GM21381 (cell line): ENCODE measurements at regions not wholly inside any gene's neighbourhood (a gene's known extent, or its start where the extent isn't known, plus 50 kb on each side); places are given as distances from the start of the nearest gene placed in this dataset.
"Not testable (repeated sequence)": the region's sequence is repeated elsewhere in the genome, so short reads cannot be mapped to it uniquely, and the experiment has no call there.

Experiments used
- ATAC-seq: cut with Tn5 transposase; IDR thresholded peaks from one replicate; pipeline ENCODE4 v1.9.1; 2021; ENCODE audit warnings: mild to moderate bottlenecking, moderate library complexity; ENCODE audit not compliant: unreplicated experiment

DNA sequence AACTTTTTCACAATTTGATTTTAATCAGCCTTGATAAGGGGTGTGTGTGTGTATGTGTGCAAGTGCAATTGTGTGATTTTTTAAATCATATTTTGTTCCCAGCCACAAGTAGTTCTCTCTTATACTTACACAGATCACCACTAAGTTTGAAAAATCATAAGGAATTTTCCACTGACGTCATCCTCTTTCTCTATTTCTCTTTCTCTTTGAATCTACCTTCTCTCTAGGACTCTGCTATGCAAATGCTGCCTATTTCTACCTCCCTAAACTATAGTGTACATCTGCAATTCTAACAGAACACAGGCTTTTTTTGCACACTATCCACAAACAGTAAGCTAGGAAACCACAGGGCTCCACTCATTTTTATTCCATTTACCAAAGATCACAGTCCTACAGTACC lies 254.6 kb upstream of the CYLC2 start:
- ATAC-seq: no peak

GRCh38 chr9:102728946-102729345 lies 266.2 kb upstream of the CYLC2 start:
- ATAC-seq: no peak

- ATAC-seq: no peak
These were observed 280.9 kb upstream of the CYLC2 start for GRCh38 chr9:102714184-102714583.

GRCh38 chr9:102712910-102713309 lies 282.2 kb upstream of the CYLC2 start:
- not testable (repeated sequence) for ATAC-seq

DNA sequence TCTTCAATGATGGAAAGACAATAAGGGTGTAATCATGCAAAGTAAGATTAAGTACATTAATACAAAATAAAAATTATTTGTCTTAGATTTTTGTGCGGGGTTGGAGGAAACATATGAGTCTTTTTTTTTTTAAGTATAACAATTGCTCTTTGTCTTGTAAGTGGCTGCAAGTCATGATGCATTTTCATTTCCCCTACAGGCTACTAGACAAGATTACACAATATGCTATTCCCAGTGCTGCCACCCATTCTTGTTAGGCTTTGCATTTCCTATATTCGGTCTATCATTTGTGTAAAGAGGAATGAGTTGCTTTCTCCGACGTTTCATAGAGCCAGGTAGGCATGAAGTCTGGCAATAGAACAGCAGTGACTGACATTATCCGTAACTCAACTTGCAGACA lies 294.2 kb upstream of the CYLC2 start:
- no peak for ATAC-seq

DNA sequence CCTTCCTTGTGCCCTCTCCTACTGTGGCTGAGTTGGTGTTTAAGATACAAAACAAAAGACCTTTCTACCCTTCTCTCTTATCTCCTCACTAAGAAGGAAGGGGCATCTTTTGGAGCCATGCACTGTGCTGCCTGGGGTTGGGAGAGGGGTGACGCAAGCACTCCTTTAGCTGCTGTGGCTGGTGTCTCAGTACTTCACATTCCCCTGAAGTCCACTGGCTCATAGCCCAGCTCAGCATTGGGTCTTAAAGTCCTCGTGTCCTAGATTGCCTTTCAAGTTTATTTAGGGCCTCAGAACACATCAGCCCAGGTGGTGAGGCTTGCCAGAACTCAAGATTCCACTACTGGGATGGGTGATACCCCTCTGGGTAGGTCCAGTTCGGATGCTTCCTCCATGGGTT lies 325.9 kb upstream of the CYLC2 start:
- ATAC-seq: no peak

DNA sequence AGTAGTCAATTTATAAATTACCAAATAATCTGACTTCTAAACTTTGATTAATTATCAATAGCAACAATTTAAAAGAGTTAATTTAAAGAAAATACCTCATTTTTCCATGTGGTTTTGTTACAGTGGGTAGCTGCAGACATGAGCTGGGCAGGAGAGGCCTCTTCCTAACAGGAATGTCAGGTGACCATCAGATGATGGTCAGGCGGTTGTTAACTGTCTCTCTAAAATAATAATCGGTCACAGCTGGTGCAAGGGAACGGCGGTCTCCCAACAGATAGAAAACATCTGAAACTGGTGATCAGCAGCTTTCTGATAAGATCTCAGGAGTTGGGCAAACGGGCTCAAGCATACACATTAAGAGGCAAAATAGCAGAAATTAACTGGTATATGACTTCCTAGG lies 342.7 kb upstream of the CYLC2 start:
- no peak for ATAC-seq

GRCh38 chr9:102650896-102651295 lies 344.2 kb upstream of the CYLC2 start:
- no peak for ATAC-seq

DNA sequence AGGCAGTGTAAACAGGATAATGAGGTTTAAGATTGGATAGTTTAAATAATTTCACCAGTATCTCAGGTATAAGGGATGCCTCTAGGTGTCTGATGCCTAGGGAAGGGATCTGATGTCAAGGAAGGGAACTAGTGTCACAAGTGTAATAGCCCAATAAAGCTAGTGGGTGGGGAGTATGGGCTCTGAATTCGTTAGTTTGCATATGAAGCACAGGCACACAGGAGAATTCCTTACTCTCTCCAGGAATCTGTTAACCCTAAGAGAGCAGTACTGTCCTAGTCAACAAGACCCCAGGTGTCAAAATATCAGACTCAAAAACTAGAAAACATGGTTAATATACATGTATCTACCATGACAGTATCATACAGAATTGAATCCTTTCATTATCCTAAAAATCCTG lies 352.5 kb upstream of the CYLC2 start:
- no peak for ATAC-seq

- no peak for ATAC-seq
These were observed 363.6 kb upstream of the CYLC2 start for GRCh38 chr9:102631559-102631958.

DNA sequence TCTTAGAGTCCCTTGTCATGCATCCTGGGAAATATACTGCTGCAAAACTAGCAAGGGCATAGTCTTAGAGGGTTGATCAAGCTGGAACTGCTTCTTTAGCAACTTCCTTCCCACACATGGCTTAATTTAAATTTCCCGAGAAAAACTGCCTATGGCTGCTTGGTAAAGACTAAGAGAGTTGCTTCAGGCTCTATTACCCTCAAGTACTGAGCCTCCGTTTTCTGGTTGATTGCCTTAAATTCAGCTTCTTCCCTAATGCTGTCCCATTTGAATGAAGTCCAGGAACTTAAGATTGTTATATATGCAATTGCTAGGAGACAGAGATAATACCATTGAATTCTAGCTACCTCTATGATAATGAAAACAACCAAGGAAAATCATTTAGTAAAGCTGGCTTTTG lies 385.7 kb upstream of the CYLC2 start:
- ATAC-seq: no peak

- not testable (repeated sequence) for ATAC-seq
These were observed 391.6 kb upstream of the CYLC2 start for GRCh38 chr9:102603198-102604195.

GRCh38 chr9:102594241-102594640 lies 400.9 kb upstream of the CYLC2 start:
- no peak for ATAC-seq

DNA sequence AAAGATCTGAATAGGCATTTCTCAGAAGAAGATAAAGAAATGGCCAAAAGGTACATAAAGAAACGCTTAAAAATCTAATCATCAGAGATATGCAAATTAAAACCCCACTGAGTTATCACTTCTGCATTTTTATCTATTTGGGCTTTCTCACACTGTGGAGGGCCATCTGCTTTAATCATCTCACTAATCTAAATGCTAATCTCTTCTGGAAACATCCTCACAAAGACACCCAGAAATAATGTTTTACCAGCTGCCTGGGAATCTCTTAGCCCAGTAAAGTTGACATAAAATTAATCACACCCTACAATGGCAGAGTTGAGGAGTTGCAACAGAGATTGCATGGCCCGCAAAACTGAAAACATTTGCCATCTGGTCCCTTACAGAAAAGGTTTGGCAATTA lies 407.9 kb upstream of the CYLC2 start:
- ATAC-seq: no peak

DNA sequence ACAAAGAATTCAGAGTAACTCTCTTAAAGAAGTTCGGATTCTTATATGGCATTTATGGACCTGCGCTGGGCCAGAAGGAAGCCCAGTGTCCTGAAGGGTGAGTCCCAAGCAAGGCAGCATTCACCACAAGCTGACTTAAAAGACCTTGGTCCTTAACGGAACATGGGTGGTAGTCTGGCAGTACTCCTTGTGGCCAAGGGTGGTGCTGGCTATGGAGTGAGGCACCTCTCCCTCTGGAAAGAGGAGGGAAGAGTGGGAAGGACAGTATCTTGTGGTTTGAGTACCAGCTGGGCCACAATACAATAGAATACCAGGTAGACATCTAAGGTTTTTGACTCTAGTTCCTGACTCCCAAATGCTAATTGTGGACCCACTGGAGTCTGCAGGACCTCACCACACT lies 425.7 kb upstream of the CYLC2 start:
- ATAC-seq: no peak

DNA sequence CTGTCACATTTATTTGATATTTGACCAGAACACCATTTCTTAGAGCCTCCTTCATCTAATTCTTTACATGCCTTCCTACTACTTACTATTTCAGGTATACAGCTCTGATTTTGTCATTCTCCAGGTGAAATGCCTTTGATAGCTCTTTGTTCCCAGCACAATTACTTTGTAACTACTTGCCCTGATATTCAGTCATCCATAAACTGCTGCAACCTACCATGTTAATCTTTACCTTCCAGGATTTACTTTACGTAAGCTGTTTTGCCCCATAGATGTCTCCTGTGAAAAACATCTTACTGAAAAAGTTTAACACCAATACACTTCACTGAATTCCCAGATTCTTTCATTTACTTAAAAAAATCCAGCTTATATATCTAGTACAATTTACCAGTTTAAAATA lies 443.8 kb upstream of the CYLC2 start:
- ATAC-seq: no peak

- ATAC-seq: no peak
These were observed 444.2 kb upstream of the CYLC2 start for GRCh38 chr9:102550886-102551285.

GRCh38 chr9:102550266-102550665 lies 444.9 kb upstream of the CYLC2 start:
- no peak for ATAC-seq

DNA sequence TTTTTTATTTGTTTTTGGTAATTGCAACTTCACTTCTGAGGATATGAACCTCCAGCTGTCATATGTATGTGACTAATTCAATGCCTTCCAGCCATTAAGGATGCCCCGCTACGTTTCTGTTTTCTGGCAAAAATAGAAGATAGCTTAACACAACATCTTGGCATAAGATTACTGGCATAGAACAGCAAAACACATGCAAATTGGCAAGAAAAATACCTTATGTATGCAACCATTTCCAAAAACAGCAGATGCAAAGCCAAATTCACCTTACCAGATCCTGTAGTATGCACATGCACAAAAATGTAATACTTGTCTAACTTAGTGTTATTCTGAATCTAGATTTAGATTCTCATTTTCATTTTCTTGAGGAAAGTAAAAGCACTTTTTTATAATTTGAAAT lies 461.1 kb upstream of the CYLC2 start:
- ATAC-seq: no peak

DNA sequence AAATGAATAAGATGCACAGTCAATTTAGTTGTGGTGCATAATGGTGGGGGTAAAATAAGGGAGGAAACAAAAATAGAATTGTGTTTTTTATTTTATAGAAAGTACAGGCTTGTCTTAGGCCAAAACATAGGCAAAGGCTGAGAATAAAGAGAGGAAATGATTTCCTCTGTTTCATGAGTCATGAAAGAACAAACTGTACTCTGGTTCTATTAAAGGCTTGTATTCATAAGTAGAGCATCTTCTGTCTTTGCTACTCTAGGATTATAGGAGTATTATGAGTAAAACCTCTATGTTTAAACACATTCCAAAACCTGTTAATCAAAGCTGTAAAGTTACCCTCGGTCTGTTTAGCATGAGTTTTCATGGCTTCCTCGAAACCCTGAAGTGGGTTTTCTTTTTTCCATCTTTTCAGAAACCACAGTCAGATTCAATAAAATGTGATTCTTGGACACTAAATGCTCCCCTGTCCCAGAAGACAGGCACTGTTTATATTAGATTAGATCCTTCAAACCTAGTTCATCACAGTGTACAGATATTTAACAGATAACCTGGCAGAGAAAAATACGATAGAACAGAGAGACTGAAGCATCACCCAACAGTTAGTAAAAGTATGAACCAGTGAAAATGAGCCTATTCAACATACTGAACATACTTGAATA lies 473.9 kb upstream of the CYLC2 start:
- no peak for ATAC-seq

- ATAC-seq: no peak
These were observed 475.7 kb upstream of the CYLC2 start for GRCh38 chr9:102519423-102519822.

DNA sequence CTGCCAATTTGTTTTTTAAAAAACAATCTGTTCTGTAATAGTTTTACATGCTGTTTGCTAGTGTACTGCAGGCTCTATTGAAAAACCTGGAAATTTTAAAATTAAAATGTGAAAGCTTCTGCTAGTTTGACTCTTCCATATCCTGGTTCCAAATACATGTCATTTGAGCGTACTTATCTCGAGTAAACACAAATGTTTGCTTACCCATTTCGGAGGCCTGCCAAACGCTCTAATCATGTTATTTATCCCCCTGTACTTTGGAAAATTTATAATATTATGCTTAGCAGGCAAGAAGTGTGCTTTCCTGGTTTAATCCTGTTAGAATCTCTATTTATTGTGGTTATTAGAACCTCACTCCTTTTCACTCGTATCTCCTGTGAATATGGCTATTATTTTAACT lies 476.8 kb upstream of the CYLC2 start:
- no peak for ATAC-seq
